ENCODE measurements at regions not wholly inside any gene's neighbourhood (a gene's known extent, or its start where the extent isn't known, plus 50 kb on each side); places are given as distances from the start of the nearest gene placed in this dataset.
"Not testable (repeated sequence)": the region's sequence is repeated elsewhere in the genome, so short reads cannot be mapped to it uniquely, and the experiment has no call there.

DNA sequence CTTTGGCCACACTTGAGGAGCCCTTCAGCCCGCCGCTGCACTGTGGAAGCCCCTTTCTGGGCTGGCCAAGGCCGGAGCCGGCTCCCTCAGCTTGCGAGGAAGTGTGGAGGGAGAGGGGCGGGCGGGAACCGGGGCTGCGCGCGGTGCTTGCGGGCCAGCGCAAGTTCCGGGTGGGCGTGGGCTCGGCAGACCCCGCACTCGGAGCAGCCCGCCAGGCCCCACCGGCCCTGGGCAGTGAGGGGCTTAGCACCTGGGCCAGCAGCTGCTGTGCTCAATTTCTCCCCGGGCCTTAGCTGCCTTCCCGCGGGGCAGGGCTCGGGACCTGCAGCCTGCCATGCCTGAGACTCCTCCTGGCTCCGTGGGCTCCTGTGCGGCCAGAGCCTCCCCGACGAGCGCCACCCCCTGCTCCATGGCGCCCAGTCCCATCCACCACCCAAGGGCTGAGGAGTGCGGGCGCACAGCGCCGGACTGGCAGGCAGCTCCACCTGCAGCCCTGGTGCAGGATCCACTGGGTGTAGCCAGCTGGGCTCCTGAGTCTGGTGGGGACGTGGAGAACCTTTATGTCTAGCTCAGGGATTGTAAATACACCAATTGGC lies 129.2 kb downstream of the MRPL14 start:
- not testable (repeated sequence) for DNase-seq

DNA sequence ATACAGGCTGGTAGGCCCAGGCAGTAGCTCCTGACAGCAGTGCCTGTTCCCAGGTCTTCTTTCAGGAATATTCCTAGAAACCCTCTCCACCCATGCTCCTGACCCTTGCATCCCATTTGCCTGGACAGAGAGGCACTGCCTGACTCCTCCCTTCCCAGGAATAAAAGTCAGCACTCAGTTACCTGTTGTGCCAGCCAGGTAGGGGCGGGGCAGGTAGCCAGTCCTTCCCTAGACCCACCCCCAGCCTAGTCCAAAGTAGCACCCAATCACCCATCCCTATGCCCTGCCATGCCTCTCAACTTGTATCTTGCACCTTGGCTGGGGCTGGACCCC lies 129.9 kb downstream of the MRPL14 start:
- no peak for DNase-seq

DNA sequence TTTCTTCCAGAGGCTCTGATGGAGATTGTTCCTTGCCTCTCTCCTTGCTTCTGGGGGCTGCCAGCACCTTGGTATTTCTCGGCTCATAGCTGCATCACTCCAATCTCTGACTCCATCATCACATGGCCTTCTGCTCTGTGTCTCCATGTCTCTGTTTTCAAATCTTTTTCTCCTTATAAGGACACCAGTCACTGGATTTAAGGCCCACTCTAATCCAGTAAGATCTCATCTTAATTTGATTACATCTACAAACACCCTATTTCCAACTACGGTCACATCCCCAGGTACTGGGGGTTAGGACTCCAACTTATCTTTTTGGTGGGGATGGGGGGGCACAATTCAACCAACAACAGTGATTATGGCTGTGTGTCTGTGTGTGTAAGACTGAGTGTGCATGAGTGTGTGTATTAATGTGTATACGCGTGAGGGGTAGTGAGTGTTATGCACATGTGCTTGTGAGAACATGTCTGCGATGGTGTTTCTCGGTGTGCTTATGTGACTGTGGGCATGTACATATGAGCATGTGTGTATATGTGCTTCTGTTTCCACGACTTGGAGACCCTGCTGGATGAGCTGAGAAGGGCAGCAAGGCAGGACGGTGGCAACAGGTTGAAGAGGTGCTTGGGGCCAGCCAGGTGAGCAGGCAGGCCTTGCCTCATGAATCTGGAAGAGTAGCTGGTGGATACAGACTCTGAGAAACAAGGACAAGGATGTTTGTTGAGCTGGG lies 130.5 kb downstream of the MRPL14 start:
- DNase-seq = no peak

DNA sequence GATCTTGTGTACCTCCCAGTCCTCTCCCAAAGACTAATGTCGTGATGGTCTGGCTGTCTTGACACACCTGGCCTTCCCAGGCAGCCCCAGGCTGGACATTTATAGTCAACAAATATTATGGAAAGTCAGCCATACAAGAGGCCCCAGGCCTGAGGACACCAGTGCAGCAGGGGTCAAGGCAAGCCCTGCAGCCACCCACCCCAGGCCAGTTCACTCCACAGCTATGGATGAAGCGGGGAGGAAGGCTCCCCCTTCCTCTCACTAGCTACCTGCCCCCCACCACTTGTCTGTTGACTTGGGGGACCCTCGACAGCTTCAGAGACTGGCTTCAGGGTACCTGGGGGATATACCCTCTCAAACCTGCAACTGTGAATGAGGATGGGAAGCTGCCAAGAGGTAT lies 132.1 kb downstream of the MRPL14 start:
- DNase-seq = no peak

DNA sequence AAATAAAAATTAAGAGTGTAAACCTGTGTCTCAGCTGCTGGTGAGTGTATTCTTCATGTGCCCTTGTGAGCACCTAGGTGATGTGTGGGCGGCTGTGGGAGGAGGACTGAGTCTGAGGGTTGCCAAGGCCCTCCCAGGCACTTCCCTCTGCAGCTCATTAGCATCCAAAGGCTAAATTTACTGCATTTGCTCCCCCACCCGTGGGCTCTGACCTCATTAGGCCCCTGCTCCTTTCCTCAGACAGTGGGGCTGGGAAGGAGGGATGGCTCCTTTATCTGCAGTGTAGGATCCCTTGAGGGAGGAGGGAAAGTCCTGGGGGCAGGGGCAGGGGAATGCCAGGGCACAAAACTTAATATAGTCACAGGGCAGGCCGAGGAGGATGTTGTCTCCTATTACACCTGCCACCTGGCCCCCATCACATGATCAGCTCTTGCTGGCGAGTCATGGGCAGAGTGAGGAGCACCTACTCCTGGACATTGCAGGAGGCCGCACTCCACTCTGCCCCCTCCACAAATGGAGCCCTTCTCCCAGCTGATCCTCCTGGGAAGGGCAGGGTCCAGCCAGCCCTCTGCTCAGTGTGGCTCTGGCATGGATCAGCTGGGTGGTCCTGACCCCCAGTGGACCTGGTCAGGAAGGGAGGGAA lies 133.2 kb downstream of the MRPL14 start:
- no peak for DNase-seq

DNA sequence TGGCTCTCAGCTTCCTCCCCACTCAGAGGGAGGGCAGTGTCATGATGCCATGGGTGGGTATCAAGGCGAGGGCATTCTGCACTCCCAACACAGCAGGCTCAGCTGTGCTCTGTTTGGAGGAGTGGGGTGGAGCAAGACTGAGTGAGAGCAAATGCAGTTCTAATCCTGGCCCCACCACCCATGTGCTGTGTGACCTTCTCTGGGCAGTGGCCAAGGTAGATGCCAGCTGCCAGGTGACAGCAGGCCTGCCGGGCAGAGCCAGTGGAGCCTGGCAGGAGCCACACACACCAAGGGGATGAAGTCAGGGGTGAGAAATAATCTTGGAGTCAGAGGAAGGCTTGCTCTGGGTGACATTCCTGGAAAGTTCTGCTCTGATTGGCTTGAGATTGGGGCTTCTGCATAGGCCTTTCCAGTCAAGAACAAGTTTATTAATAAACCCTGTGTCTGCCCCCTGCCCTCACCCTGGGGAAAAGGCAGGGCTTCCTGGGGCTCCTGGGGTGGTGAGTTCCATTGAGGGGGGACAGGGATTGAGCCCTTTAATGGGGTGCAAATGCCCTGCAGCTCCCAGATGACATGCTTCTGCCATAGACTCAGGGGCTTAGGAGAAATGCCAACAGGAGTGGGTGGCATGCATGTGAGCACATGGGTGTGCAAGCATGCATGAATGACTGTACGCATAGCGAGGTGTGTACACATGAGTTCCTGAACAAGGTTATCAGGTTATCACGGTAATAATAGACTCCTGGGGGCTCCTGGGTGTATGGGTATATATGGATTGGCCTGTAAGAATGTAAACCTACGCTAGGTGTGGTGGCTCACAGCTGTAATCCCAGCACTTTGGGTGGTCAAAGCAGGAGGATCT lies 134.2 kb downstream of the MRPL14 start:
- no peak for DNase-seq

DNA sequence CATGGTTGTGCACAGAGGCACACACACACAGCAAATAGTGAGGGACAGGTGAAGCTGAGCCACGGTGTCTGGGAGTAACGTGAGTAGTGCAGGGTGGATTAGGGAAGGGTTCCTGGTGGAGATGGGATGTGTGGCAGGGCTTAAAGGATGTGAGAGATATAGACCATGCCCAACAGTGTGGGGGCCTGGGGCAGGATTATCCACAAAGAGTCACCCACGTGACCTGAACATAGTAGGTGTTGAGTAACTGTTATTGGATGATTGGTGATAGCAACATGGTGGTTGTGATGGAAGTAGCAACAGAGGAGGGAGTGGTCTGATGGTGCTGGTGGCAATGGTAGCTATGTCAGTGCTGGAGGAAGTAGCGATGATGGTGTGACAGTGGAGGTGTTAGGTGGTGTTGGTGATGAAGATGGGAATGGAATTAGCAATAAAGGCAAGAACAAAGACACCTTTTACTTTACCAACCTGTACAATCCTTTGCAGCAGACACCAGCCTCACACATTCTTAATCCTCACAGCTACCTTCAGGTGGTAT lies 135.1 kb downstream of the MRPL14 start:
- no peak for DNase-seq

DNA sequence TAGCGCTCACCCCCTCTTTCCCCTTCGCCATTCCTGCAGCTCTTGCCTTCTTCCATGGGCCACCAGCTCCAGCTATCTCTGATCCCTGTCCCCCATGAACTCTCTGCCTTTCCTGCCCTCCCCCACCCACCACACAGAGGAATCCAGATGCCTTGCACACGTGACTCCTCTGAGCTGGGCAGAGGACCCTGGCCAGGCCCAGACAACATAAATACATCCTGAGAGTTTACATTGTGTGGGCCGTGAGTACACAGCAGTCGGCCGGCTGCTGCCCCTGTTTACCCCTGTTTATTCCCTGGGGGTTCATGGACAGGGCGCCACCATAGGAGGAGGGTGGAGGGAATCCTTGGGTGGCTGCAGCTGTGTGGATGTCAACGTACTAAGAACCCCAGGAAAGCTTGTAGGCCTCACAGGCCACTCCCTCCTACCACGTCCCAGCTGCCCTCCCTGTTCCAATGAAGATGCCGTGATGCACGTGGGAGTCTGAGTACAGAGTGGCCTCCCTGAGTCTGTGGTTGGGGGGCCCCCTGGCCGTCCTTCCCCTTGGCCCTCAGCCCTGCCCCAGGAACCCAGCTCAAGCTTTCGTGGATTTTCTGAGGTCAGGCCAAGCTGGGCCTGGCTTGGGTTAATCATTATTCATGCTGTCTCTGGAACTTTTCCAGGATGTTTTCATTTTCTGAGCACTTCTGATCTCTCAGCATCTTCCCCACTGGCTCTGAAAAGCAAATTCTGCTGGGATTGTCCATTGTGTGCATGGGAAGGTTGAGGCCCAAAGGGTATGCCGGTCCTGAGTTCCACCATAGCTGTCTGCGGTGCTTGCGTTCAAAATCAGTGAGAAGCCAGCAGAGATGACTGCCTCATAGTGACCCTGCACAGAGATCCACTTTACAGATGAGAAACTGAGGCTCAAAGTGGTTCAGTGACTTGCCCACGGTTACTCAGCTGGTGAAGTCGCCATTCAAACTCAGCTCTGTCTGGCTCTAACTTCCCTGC lies 136.3 kb downstream of the MRPL14 start:
- no peak for DNase-seq

DNA sequence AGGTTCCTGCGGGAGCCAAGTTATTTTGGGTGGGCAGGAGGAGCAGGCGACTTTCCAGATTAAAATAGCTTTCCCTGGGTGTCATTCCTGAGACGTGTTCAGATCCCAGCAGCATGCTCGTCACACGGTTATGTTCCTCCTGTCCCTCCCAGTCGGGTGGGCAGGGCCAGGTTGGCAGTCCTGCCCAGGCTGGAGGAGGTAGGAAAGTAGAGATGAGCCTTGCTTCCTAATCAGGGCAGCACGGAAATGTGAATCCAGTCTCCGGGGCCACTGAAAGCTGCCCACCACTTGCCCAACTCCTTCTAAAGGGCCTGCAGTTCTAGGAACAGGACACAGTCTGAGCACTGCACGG lies 137.0 kb downstream of the MRPL14 start:
- DNase-seq = no peak

DNA sequence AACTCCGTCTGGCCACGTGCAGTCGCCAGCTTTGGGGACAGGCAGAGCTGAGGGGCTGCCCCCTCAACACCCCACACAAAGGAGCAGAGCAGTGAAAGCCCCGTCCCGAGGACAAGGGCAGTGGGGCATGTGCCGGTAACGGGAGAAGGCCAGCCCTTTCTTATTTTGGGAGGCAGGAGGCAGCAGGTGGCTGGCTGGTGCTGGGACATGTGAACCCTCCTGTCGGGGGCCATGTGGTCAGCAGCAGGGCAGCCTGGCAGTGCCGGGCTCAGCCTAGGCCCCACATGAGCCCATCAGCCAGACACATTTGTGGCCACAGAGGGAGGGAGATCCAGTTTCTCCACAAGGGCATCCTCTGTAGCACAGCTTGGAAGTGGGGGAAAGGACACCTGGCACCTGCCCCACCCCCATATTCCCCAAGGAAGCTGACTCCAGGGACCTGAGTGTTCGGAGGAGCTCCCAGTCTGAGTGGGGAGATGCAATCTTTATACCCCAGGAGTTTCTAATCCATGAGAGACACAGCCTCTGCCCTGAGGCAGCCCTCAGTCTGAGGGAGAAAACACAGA lies 137.6 kb downstream of the MRPL14 start:
- DNase-seq = no peak

DNA sequence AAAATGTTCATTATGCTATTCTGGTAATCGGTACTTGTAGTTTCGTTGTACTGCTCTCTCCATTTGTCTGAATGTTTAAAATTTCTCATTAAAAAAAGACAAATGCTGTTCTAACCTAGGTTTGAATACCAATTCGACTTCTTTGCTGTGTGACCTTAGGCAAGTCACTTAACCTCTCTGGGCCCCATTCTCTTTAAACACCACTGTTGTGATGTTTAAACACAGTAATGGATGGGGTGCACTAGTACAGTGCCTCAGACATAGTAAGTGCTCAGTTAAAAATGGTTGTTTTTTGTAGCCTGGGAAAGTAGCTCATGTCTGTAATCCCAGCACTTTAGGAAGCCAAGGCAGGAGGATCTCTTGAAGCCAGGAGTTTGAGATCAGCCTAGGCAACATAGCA lies 138.5 kb downstream of the MRPL14 start:
- DNase-seq = no peak

DNA sequence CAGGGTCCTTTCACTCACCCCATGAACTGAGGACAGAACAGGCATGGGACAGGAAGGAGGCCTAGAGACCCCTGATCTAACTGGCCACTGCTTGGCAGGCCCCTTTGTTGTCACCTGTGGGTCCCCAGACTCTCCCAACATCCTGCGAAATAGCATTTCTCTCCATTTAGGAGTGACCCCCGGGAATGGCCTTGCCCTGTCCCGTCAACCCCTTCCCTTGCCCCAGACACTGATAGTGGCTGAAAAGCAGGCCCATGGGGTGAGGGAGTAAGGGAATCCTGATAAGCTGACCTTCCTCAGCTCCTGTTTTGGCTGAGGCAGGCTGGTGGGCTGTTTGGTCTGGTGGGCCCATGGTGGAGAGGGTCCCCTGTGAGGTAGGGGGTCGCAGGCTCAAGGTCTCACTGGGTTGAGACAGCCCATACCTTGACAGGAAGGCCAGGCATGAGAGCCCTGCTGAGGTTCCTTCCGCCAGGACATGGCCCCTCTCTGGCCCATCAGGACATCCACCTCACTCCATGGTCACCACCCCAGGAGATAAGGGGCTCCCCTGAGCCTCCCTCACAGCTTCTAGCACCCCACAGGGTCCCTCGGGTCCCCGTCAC lies 139.3 kb downstream of the MRPL14 start:
- DNase-seq = no peak

DNA sequence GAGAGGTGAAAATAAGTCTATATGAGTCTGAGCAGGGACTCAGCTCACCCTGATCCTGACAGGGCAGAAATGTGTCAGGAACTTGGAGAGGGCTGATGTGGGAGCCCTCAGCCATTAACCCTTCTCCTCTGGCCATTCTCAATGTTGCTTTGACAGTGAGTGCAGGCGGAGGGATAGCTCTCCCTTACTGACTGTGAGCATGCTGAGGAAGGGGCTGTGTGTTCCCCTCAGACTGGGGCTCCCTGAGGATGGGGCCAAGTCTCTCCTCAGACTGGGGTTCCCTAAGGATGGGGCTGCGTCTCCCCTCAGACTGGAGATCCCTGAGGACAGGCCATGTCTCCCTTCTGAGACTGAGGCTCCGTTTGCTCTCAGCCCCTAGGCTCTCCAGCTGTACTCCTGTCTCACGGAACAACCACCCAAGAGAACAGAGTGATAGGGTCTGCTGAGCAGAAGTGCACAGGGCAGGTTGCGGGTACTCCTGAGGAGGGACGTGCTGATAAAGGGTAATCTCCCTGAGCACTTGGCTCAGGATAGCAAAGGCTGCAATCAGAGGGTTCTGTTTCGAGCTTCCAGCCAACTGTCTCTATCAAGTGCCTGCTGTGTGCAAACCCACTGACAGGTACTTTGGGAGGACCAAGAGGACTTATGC lies 141.0 kb downstream of the MRPL14 start:
- DNase-seq = no peak

DNA sequence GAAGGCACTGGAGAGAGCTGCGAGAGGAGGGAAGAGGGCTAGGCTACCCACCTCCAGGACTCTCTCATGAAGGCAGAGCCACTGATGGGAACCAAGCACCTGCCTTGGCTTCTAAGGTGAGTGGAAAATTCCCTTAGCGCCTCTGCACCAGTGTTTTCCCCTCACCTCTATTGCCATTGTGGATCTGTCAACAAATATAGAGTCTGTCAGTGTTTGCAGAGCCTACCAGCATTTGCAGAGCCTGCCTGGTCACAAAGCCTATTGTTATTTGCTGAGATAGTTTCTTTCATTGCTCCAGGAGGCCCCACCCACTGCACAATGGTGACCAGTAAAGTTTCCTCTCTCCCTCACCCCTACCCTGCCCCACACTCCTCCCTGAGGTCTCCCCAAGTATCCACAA lies 141.9 kb downstream of the MRPL14 start:
- DNase-seq = no peak

DNA sequence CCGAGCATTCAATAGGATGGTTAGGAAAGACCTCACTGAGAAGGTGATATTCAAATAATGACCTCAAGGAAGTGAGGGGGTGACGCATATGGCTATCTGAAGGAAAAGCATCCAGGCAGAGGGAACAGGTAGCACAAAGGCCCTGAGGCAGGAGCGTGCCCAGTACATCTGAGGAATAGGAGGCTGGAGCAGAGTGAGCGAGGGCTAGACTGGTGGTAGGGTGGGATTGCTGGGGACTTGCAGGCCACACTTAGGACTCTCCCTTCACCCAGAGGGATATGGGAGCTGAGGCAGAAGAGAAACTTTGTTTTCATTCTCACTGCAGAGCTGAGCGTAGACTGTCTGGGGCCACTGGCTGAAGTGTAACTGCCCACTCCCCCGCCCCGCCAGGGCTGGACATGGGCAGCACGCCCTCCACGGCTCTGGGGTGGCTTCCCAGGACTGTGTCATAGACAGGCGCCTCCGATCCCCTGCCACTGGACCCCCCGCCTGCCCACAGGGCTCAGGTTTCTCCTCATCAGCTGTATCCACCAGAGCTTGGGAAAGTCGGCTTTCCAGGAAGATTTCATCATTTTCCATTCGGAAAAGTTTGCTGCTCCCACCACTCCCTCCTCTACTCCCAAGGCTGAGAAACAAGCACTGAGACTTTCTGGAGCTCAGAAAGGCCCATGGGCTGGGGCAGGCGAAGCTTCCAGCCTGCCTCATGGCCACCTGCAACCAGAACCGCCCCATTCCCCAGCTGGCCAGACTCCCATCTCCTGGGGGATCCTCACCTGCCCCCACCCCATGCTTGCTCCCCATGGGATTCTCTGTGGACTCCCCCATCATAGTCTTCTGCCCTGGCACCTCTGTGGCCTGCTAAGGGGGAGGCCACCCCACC lies 142.6 kb downstream of the MRPL14 start:
- DNase-seq = no peak

DNA sequence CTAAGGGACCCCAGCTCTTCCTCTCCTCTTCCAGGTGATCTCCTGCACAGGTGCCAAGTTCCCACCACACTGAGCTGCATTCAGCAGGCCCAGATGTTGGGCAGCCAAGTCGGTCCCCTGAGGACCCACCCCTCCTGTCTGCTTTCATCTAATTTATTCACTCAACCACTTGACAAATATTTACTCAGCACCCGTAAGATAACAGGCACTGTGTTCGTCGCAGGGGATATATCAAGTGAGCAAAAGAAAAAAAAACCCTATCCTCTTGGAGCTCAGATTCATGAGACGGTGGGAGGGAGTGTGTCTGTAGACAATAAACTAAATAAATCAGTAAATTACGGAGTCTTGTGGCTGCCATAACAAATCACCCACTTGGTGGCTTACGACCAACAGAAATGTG lies 143.6 kb downstream of the MRPL14 start:
- DNase-seq = peak; percentile 91

DNA sequence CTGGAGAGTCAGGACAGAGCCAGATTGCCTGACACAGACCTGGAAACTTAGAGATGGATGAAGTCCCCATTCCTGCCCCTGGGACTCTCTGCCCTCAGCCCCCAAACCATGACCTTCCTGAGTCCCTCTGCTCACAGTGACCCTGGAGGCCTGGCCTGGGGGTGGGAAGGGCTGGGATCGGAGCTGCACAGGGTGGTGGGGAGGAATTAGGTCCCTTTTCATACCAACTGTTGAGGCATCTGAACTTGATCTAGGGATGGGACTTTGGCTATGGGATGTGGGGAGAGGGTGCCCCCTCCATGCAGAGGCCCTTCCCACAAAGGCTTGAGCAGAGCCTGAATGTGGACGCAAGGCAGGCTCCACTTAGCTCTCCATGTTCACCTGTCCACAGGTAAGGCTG lies 144.1 kb downstream of the MRPL14 start:
- no peak for DNase-seq

DNA sequence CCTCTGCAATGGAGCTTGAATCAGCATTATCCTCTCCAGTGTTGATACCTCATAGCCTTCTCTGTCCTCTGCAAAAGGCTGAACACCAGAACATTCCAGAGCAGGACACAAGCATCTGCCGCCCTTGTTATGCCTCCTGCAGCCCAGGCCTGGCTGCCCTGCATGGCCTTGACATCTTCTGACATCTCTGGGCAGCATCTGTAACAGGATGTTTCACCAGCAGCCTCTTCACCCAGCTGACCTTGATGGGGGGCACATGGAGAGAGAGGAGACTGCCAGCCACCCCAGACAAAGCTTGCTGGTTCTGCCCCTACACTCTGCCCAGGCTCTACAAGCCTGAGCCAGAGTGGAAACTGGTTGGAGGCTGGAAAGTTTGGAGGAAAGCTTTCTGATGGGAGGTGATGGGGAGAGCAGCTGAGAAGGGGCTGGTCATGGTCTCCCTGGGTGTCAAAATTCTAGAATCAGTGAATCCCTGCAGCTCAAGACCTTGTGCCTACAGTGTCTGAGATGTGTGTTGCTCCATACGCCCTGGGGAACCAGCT lies 145.1 kb downstream of the MRPL14 start:
- no peak for DNase-seq

DNA sequence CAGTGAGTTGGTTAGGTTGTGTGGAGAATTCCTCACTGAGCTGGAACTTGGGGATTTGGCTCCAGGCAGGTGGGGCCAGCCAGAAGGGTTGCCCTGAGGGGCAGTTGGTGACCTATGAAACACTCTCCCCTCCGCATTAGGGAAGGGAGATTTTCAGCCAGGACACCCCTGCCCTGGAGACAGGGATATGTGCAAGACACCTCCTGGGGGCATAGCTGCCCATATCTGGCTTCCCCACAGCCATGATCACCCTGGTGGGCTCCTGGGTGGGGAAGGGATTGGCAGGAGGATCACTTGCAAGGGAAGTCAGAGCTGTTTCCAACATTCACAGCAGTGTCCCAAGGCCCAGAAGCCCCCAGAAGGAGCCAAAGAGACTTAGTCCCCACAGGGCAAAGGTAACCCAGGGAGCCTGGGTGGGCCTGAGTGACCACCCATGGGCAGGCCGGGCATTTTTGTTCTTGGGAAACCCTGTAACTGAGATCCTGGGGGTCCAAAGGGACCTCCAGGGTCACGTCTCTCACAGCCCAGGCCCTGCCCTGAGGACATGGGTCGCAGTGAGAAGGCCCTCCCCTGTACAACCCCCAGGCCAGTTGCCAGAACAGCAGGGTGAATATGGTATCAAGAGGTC lies 145.8 kb downstream of the MRPL14 start:
- DNase-seq = no peak

Data from NCI-H1436 treated with DMSO at 0.1 percent for 48 hours (cell line).